ENCODE measurements at regions not wholly inside any gene's neighbourhood (a gene's known extent, or its start where the extent isn't known, plus 50 kb on each side); places are given as distances from the start of the nearest gene placed in this dataset.

DNA sequence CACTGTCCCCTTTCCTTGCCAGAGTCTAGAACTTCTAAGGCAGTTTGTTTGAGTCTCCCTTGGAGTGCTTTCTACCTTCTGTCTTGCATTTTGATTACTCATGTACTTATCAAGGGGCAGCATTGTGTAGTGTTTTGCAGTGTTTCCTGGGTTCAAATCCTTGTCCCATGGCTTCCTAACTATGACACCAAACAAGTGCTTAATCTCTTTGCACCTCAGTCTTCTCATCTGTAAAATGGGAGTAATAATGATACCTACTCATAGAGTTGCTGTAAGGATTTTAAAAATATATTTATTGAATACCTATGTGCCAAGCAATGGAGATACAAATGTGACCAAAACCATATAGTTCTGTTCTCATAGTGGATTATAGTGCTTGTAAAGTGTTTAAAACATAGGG, 105.5 kb upstream of the PKDCC start:
- POLR2A ChIA-PET (ENCODE audit: low non-redundant PET), result no interaction called here
- H3K9me3 ChIP-seq (ENCODE audit: low read depth, low read length, poor library complexity, severe bottlenecking), result no peaks in the 10 kb centered on the region
- CTCF ChIA-PET, result interaction anchor here (0.5 kb wide), 1 partner anchor 25 kb away, joined by 4 read pairs; no protein-coding TSS in a partner anchor
- peak overlapping the region; percentile 74 for H3K27ac ChIP-seq (ENCODE audit: low read depth, low read length, poor library complexity, severe bottlenecking)
- intact Hi-C loops (cut with micrococcal nuclease; ENCODE audit: unreplicated experiment), result loop anchor here (5.0 kb wide), 2 partner anchors 75 to 105 kb away; partner anchors contain the start of gene PKDCC
- H3K4me1 ChIP-seq (ENCODE audit: insufficient read depth, low read length, poor library complexity, severe bottlenecking), result peaks cover 54% of the 10 kb centered on the region
- H3K36me3 ChIP-seq (ENCODE audit: insufficient read depth, low read length, poor library complexity, severe bottlenecking), result no peaks in the 10 kb centered on the region
- TF ChIP-seq, protein P1, sequence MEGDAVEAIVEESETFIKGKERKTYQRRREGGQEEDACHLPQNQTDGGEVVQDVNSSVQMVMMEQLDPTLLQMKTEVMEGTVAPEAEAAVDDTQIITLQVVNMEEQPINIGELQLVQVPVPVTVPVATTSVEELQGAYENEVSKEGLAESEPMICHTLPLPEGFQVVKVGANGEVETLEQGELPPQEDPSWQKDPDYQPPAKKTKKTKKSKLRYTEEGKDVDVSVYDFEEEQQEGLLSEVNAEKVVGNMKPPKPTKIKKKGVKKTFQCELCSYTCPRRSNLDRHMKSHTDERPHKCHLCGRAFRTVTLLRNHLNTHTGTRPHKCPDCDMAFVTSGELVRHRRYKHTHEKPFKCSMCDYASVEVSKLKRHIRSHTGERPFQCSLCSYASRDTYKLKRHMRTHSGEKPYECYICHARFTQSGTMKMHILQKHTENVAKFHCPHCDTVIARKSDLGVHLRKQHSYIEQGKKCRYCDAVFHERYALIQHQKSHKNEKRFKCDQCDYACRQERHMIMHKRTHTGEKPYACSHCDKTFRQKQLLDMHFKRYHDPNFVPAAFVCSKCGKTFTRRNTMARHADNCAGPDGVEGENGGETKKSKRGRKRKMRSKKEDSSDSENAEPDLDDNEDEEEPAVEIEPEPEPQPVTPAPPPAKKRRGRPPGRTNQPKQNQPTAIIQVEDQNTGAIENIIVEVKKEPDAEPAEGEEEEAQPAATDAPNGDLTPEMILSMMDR (conservative IDR thresholded peaks at IDR 0.05; ENCODE audit: low read depth, low read length), result no peak
- TF ChIP-seq EZH2 (IDR thresholded peaks at IDR 0.05; ENCODE audit: borderline replicate concordance, low read depth, low read length, poor library complexity, severe bottlenecking), result no peak
- no peaks in the 10 kb centered on the region for H3K27me3 ChIP-seq (replicated peaks; ENCODE audit: insufficient read depth, low read depth, low read length, poor library complexity)
- H3K4me3 ChIP-seq (ENCODE audit: low read depth, low read length, poor library complexity, severe bottlenecking), result no peak overlapping the region
- no TSS peak for BruUV-seq (replicated peaks)
- DNase-seq (ENCODE audit: low spot score), result no peak

DNA sequence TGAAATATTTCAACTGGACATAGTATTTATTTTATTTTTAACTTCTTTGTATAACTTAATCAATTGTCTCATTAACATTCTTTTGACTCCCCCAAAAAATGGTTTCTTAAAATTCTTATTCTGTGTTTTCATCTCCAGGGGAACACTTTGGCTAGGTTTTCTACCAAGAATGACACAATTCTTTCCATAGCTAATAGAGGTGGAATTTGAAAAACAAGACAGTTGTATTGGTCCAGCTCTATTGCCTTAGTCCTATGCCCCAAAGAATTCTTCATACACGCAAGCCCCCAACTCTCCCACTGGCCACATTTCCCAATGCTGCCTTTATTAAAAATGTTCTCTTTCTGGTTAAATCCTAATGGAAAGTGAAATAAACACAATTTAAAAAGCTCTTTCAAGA, 104.7 kb upstream of the PKDCC start:
- Histone ChIP-seq H3K36me3 (ENCODE audit: insufficient read depth, low read length, poor library complexity, severe bottlenecking) (no peaks in the 10 kb centered on the region), H3K27ac (ENCODE audit: low read depth, low read length, poor library complexity, severe bottlenecking) (no peak overlapping the region), H3K4me1 (ENCODE audit: insufficient read depth, low read length, poor library complexity, severe bottlenecking) (peaks cover 53% of the 10 kb centered on the region), H3K9me3 (ENCODE audit: low read depth, low read length, poor library complexity, severe bottlenecking) (no peaks in the 10 kb centered on the region), H3K27me3 (replicated peaks; ENCODE audit: insufficient read depth, low read depth, low read length, poor library complexity) (no peaks in the 10 kb centered on the region), H3K4me3 (ENCODE audit: low read depth, low read length, poor library complexity, severe bottlenecking) (no peak overlapping the region)
- intact Hi-C loops (cut with micrococcal nuclease; ENCODE audit: unreplicated experiment), result loop anchor here (5.0 kb wide), 2 partner anchors 76 to 104 kb away; partner anchors contain the start of gene PKDCC
- TF ChIP-seq, protein P1 (conservative IDR thresholded peaks at IDR 0.05; ENCODE audit: low read depth, low read length), result no peak
- no peak for TF ChIP-seq EZH2 (IDR thresholded peaks at IDR 0.05; ENCODE audit: borderline replicate concordance, low read depth, low read length, poor library complexity, severe bottlenecking)
- BruUV-seq (replicated peaks), result no TSS peak
- no peak for DNase-seq (ENCODE audit: low spot score)
- ChIA-PET CTCF (no interaction called here), POLR2A (ENCODE audit: low non-redundant PET) (no interaction called here)

DNA sequence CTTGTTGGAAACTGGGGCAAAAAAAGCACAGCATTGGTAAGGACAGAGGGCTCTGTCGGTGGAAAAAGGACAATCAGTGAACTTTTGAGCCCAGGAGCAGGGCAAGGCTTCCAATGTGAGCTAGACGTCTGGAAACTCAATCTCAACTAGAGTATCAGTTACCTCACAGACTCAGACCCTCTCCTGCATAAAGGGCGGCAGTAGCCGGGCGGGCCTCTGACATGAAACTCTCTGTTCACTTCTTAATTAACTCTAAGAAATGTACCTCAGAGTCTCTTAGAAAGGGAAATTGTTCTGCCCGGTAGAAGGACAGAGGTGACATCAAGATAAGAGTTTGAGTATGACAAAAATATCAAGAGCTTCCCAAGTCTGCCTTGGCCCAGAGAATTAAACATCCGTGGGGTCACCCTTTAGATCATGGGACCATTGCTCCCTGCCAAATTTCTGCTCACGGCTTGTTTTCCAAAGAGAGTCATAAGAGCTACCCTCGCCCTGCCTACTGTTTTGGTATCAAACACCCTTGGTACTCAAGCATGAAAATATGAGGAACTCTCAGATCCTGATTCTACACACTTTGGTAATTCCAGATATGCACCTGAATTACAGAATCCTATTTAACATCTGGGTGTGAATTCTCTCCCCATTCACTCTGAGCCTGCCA, 103.5 kb upstream of the PKDCC start:
- H3K36me3 ChIP-seq (ENCODE audit: insufficient read depth, low read length, poor library complexity, severe bottlenecking), result no peaks in the 10 kb centered on the region
- no peaks in the 10 kb centered on the region for H3K9me3 ChIP-seq (ENCODE audit: low read depth, low read length, poor library complexity, severe bottlenecking)
- H3K27ac ChIP-seq (ENCODE audit: low read depth, low read length, poor library complexity, severe bottlenecking), result no peak overlapping the region
- peaks cover 53% of the 10 kb centered on the region for H3K4me1 ChIP-seq (ENCODE audit: insufficient read depth, low read length, poor library complexity, severe bottlenecking)
- no peak for DNase-seq (ENCODE audit: low spot score)
- POLR2A ChIA-PET (ENCODE audit: low non-redundant PET), result no interaction called here
- CTCF ChIA-PET, result no interaction called here
- no TSS peak for BruUV-seq (replicated peaks)
- TF ChIP-seq EZH2 (IDR thresholded peaks at IDR 0.05; ENCODE audit: borderline replicate concordance, low read depth, low read length, poor library complexity, severe bottlenecking), result no peak
- TF ChIP-seq, protein P1 (conservative IDR thresholded peaks at IDR 0.05; ENCODE audit: low read depth, low read length), result no peak
- intact Hi-C loops (cut with micrococcal nuclease; ENCODE audit: unreplicated experiment), result loop anchor here (5.0 kb wide), 2 partner anchors 77 to 103 kb away; partner anchors contain the start of gene PKDCC
- H3K27me3 ChIP-seq (replicated peaks; ENCODE audit: insufficient read depth, low read depth, low read length, poor library complexity), result no peaks in the 10 kb centered on the region
- no peak overlapping the region for H3K4me3 ChIP-seq (ENCODE audit: low read depth, low read length, poor library complexity, severe bottlenecking)

All from A673 (cell line).